ENCODE measurements at regions not wholly inside any gene's neighbourhood (a gene's known extent, or its start where the extent isn't known, plus 50 kb on each side); places are given as distances from the start of the nearest gene placed in this dataset.
"Not testable (repeated sequence)": the region's sequence is repeated elsewhere in the genome, so short reads cannot be mapped to it uniquely, and the experiment has no call there.

GRCh38 chr2:175811971-175812370, 190.1 kb downstream of the LNPK start:
- FAIRE-seq = no peak
- no peak for TF ChIP-seq POLR2A (IDR thresholded peaks at IDR 0.05; ENCODE audit: low read depth, low read length)
- no peak for DNase-seq (ENCODE audit: insufficient read length, low spot score)

- FAIRE-seq = no peak
- TF ChIP-seq POLR2A (IDR thresholded peaks at IDR 0.05; ENCODE audit: low read depth, low read length) = no peak
- no peak for DNase-seq (ENCODE audit: insufficient read length, low spot score)
These were observed 193.2 kb downstream of the LNPK start for GRCh38 chr2:175808858-175809257.

GRCh38 chr2:175808078-175808477, 194.0 kb downstream of the LNPK start:
- TF ChIP-seq POLR2A (IDR thresholded peaks at IDR 0.05; ENCODE audit: low read depth, low read length) = no peak

GRCh38 chr2:175807031-175807873, 194.8 kb downstream of the LNPK start:
- FAIRE-seq = no peak
- no peak for DNase-seq (ENCODE audit: insufficient read length, low spot score)
- TF ChIP-seq POLR2A (IDR thresholded peaks at IDR 0.05; ENCODE audit: low read depth, low read length) = no peak

More at GRCh38 chr2:175808078-175808477, 194.0 kb downstream of the LNPK start:
- FAIRE-seq (no peak), DNase-seq (ENCODE audit: insufficient read length, low spot score) (no peak)

GRCh38 chr2:175806570-175806969, 195.5 kb downstream of the LNPK start:
- no peak for TF ChIP-seq POLR2A (IDR thresholded peaks at IDR 0.05; ENCODE audit: low read depth, low read length)
- DNase-seq (ENCODE audit: insufficient read length, low spot score) (no peak), FAIRE-seq (no peak)

- no peak for DNase-seq (ENCODE audit: insufficient read length, low spot score)
These were observed 196.0 kb downstream of the LNPK start for GRCh38 chr2:175806125-175806490.

GRCh38 chr2:175805442-175806124, 196.5 kb downstream of the LNPK start:
- FAIRE-seq = no peak
- no peak for DNase-seq (ENCODE audit: insufficient read length, low spot score)
- no peak for TF ChIP-seq POLR2A (IDR thresholded peaks at IDR 0.05; ENCODE audit: low read depth, low read length)

More at GRCh38 chr2:175806125-175806490, 196.0 kb downstream of the LNPK start:
- no peak for FAIRE-seq
- TF ChIP-seq POLR2A (IDR thresholded peaks at IDR 0.05; ENCODE audit: low read depth, low read length) = no peak

GRCh38 chr2:175804122-175804521, 197.9 kb downstream of the LNPK start:
- TF ChIP-seq POLR2A (IDR thresholded peaks at IDR 0.05; ENCODE audit: low read depth, low read length) = no peak
- DNase-seq (ENCODE audit: insufficient read length, low spot score) (no peak), FAIRE-seq (no peak)

GRCh38 chr2:175796422-175796821, 205.6 kb downstream of the LNPK start:
- not testable (repeated sequence) for FAIRE-seq; DNase-seq (ENCODE audit: insufficient read length, low spot score)

- DNase-seq (ENCODE audit: insufficient read length, low spot score) (no peak), FAIRE-seq (no peak)
- TF ChIP-seq POLR2A (IDR thresholded peaks at IDR 0.05; ENCODE audit: low read depth, low read length) = no peak
These were observed 208.4 kb downstream of the LNPK start for GRCh38 chr2:175793648-175794047.

GRCh38 chr2:175792881-175793280, 209.2 kb downstream of the LNPK start:
- DNase-seq (ENCODE audit: insufficient read length, low spot score) = no peak
- no peak for TF ChIP-seq POLR2A (IDR thresholded peaks at IDR 0.05; ENCODE audit: low read depth, low read length)
- no peak for FAIRE-seq

GRCh38 chr2:175792199-175792598, 209.9 kb downstream of the LNPK start:
- FAIRE-seq (no peak), DNase-seq (ENCODE audit: insufficient read length, low spot score) (no peak)
- no peak for TF ChIP-seq POLR2A (IDR thresholded peaks at IDR 0.05; ENCODE audit: low read depth, low read length)

- FAIRE-seq = no peak
These were observed 215.5 kb downstream of the LNPK start for GRCh38 chr2:175786471-175787124.

GRCh38 chr2:175777337-175777736, 224.7 kb downstream of the LNPK start:
- FAIRE-seq = not testable (repeated sequence)

More at GRCh38 chr2:175786471-175787124, 215.5 kb downstream of the LNPK start:
- DNase-seq (ENCODE audit: insufficient read length, low spot score) = no peak
- no peak for TF ChIP-seq POLR2A (IDR thresholded peaks at IDR 0.05; ENCODE audit: low read depth, low read length)

More at GRCh38 chr2:175777337-175777736, 224.7 kb downstream of the LNPK start:
- not testable (repeated sequence) for DNase-seq (ENCODE audit: insufficient read length, low spot score)

All from H54 (cell line).